ENCODE measurements at regions not wholly inside any gene's neighbourhood (a gene's known extent, or its start where the extent isn't known, plus 50 kb on each side); places are given as distances from the start of the nearest gene placed in this dataset.

GRCh38 chr13:53180684-53181083 lies 152.1 kb downstream of the OLFM4 start:
- Histone ChIP-seq H3K9me3 (replicated peaks; ENCODE audit: low read length) (no peaks in the 10 kb centered on the region), H3K36me3 (ENCODE audit: insufficient read depth, low read length) (no peaks in the 10 kb centered on the region), H3K4me1 (ENCODE audit: control insufficient read depth, insufficient read depth, low read length) (no peaks in the 10 kb centered on the region), H3K4me3 (ENCODE audit: low read length) (no peak overlapping the region), H3K9ac (ENCODE audit: low read depth, low read length) (no peak overlapping the region), H3K4me2 (ENCODE audit: low read length) (no peak overlapping the region), H3K27me3 (ENCODE audit: control insufficient read depth, insufficient read depth, low read length) (no peaks in the 10 kb centered on the region)

GRCh38 chr13:53182724-53183123 lies 154.1 kb downstream of the OLFM4 start:
- H3K36me3 ChIP-seq (ENCODE audit: insufficient read depth, low read length) = no peaks in the 10 kb centered on the region
- H3K4me2 ChIP-seq (ENCODE audit: low read length) = no peak overlapping the region
- H3K9ac ChIP-seq (ENCODE audit: low read depth, low read length) = no peak overlapping the region
- no peaks in the 10 kb centered on the region for H3K9me3 ChIP-seq (replicated peaks; ENCODE audit: low read length)
- H3K4me1 ChIP-seq (ENCODE audit: control insufficient read depth, insufficient read depth, low read length) = no peaks in the 10 kb centered on the region
- H3K27me3 ChIP-seq (ENCODE audit: control insufficient read depth, insufficient read depth, low read length) = no peaks in the 10 kb centered on the region
- no peak overlapping the region for H3K4me3 ChIP-seq (ENCODE audit: low read length)

GRCh38 chr13:53188120-53188519 lies 159.5 kb downstream of the OLFM4 start:
- H3K4me3 ChIP-seq (ENCODE audit: low read length) = no peak overlapping the region
- H3K27me3 ChIP-seq (ENCODE audit: control insufficient read depth, insufficient read depth, low read length) = no peaks in the 10 kb centered on the region
- H3K4me2 ChIP-seq (ENCODE audit: low read length) = no peak overlapping the region
- no peaks in the 10 kb centered on the region for H3K4me1 ChIP-seq (ENCODE audit: control insufficient read depth, insufficient read depth, low read length)
- H3K36me3 ChIP-seq (ENCODE audit: insufficient read depth, low read length) = no peaks in the 10 kb centered on the region
- H3K9me3 ChIP-seq (replicated peaks; ENCODE audit: low read length) = no peaks in the 10 kb centered on the region
- no peak overlapping the region for H3K9ac ChIP-seq (ENCODE audit: low read depth, low read length)

- Histone ChIP-seq H3K9ac (ENCODE audit: low read depth, low read length) (no peak overlapping the region), H3K4me3 (ENCODE audit: low read length) (no peak overlapping the region), H3K4me1 (ENCODE audit: control insufficient read depth, insufficient read depth, low read length) (no peaks in the 10 kb centered on the region), H3K4me2 (ENCODE audit: low read length) (no peak overlapping the region), H3K27me3 (ENCODE audit: control insufficient read depth, insufficient read depth, low read length) (no peaks in the 10 kb centered on the region), H3K9me3 (replicated peaks; ENCODE audit: low read length) (no peaks in the 10 kb centered on the region), H3K36me3 (ENCODE audit: insufficient read depth, low read length) (no peaks in the 10 kb centered on the region)
Measured at GRCh38 chr13:53189162-53189561, 160.5 kb downstream of the OLFM4 start.

GRCh38 chr13:53191091-53191490 lies 162.5 kb downstream of the OLFM4 start:
- H3K4me3 ChIP-seq (ENCODE audit: low read length) = no peak overlapping the region
- H3K4me1 ChIP-seq (ENCODE audit: control insufficient read depth, insufficient read depth, low read length) = no peaks in the 10 kb centered on the region
- no peaks in the 10 kb centered on the region for H3K9me3 ChIP-seq (replicated peaks; ENCODE audit: low read length)
- H3K4me2 ChIP-seq (ENCODE audit: low read length) = no peak overlapping the region
- no peaks in the 10 kb centered on the region for H3K27me3 ChIP-seq (ENCODE audit: control insufficient read depth, insufficient read depth, low read length)
- no peaks in the 10 kb centered on the region for H3K36me3 ChIP-seq (ENCODE audit: insufficient read depth, low read length)
- H3K9ac ChIP-seq (ENCODE audit: low read depth, low read length) = no peak overlapping the region

GRCh38 chr13:53197424-53197823 lies 168.8 kb downstream of the OLFM4 start:
- no peaks in the 10 kb centered on the region for H3K36me3 ChIP-seq (ENCODE audit: insufficient read depth, low read length)
- no peaks in the 10 kb centered on the region for H3K9me3 ChIP-seq (replicated peaks; ENCODE audit: low read length)
- H3K4me3 ChIP-seq (ENCODE audit: low read length) = no peak overlapping the region
- H3K4me1 ChIP-seq (ENCODE audit: control insufficient read depth, insufficient read depth, low read length) = no peaks in the 10 kb centered on the region
- no peaks in the 10 kb centered on the region for H3K27me3 ChIP-seq (ENCODE audit: control insufficient read depth, insufficient read depth, low read length)
- H3K4me2 ChIP-seq (ENCODE audit: low read length) = no peak overlapping the region
- H3K9ac ChIP-seq (ENCODE audit: low read depth, low read length) = no peak overlapping the region

- H3K4me3 ChIP-seq (ENCODE audit: low read length) = no peak overlapping the region
- no peaks in the 10 kb centered on the region for H3K4me1 ChIP-seq (ENCODE audit: control insufficient read depth, insufficient read depth, low read length)
- H3K4me2 ChIP-seq (ENCODE audit: low read length) = no peak overlapping the region
- H3K9me3 ChIP-seq (replicated peaks; ENCODE audit: low read length) = no peaks in the 10 kb centered on the region
- H3K27me3 ChIP-seq (ENCODE audit: control insufficient read depth, insufficient read depth, low read length) = no peaks in the 10 kb centered on the region
- no peak overlapping the region for H3K9ac ChIP-seq (ENCODE audit: low read depth, low read length)
- no peaks in the 10 kb centered on the region for H3K36me3 ChIP-seq (ENCODE audit: insufficient read depth, low read length)
Measured at GRCh38 chr13:53198017-53198416, 169.4 kb downstream of the OLFM4 start.

GRCh38 chr13:53198736-53199135 lies 170.1 kb downstream of the OLFM4 start:
- Histone ChIP-seq H3K27me3 (ENCODE audit: control insufficient read depth, insufficient read depth, low read length) (no peaks in the 10 kb centered on the region), H3K4me3 (ENCODE audit: low read length) (no peak overlapping the region), H3K4me2 (ENCODE audit: low read length) (no peak overlapping the region), H3K9ac (ENCODE audit: low read depth, low read length) (no peak overlapping the region), H3K9me3 (replicated peaks; ENCODE audit: low read length) (no peaks in the 10 kb centered on the region), H3K4me1 (ENCODE audit: control insufficient read depth, insufficient read depth, low read length) (no peaks in the 10 kb centered on the region), H3K36me3 (ENCODE audit: insufficient read depth, low read length) (no peaks in the 10 kb centered on the region)

GRCh38 chr13:53200075-53200474 lies 171.5 kb downstream of the OLFM4 start:
- H3K9me3 ChIP-seq (replicated peaks; ENCODE audit: low read length) = no peaks in the 10 kb centered on the region
- no peak overlapping the region for H3K4me2 ChIP-seq (ENCODE audit: low read length)
- H3K4me3 ChIP-seq (ENCODE audit: low read length) = no peak overlapping the region
- no peaks in the 10 kb centered on the region for H3K4me1 ChIP-seq (ENCODE audit: control insufficient read depth, insufficient read depth, low read length)
- H3K36me3 ChIP-seq (ENCODE audit: insufficient read depth, low read length) = no peaks in the 10 kb centered on the region
- no peaks in the 10 kb centered on the region for H3K27me3 ChIP-seq (ENCODE audit: control insufficient read depth, insufficient read depth, low read length)
- H3K9ac ChIP-seq (ENCODE audit: low read depth, low read length) = no peak overlapping the region

- H3K9me3 ChIP-seq (replicated peaks; ENCODE audit: low read length) = no peaks in the 10 kb centered on the region
- no peak overlapping the region for H3K4me3 ChIP-seq (ENCODE audit: low read length)
- no peaks in the 10 kb centered on the region for H3K36me3 ChIP-seq (ENCODE audit: insufficient read depth, low read length)
- no peaks in the 10 kb centered on the region for H3K4me1 ChIP-seq (ENCODE audit: control insufficient read depth, insufficient read depth, low read length)
- H3K4me2 ChIP-seq (ENCODE audit: low read length) = no peak overlapping the region
- H3K9ac ChIP-seq (ENCODE audit: low read depth, low read length) = no peak overlapping the region
- H3K27me3 ChIP-seq (ENCODE audit: control insufficient read depth, insufficient read depth, low read length) = no peaks in the 10 kb centered on the region
Measured at GRCh38 chr13:53200498-53201453, 172.2 kb downstream of the OLFM4 start.

GRCh38 chr13:53201454-53202225 lies 173.0 kb downstream of the OLFM4 start:
- Histone ChIP-seq H3K9me3 (replicated peaks; ENCODE audit: low read length) (no peaks in the 10 kb centered on the region), H3K4me2 (ENCODE audit: low read length) (no peak overlapping the region), H3K9ac (ENCODE audit: low read depth, low read length) (no peak overlapping the region), H3K27me3 (ENCODE audit: control insufficient read depth, insufficient read depth, low read length) (no peaks in the 10 kb centered on the region), H3K4me1 (ENCODE audit: control insufficient read depth, insufficient read depth, low read length) (no peaks in the 10 kb centered on the region), H3K36me3 (ENCODE audit: insufficient read depth, low read length) (no peaks in the 10 kb centered on the region), H3K4me3 (ENCODE audit: low read length) (no peak overlapping the region)

Data from skeletal muscle satellite cell (primary cell).